COLO829 (cell line): ENCODE measurements at regions not wholly inside any gene's neighbourhood (a gene's known extent, or its start where the extent isn't known, plus 50 kb on each side); places are given as distances from the start of the nearest gene placed in this dataset.

Source experiments
- DNase-seq: peaks from one replicate; pipeline ENCODE4 v3.0.0; 2012; ENCODE audit warnings: low spot score

GRCh38 chr1:93744299-93744988, 62.8 kb upstream of the BCAR3 start:
- DNase-seq, result no peak

- DNase-seq, result no peak
Observed at GRCh38 chr1:93743465-93743864, 61.8 kb upstream of the BCAR3 start.

- no peak for DNase-seq
Observed at GRCh38 chr1:93740601-93741031, 59.0 kb upstream of the BCAR3 start.

- no peak for DNase-seq
Observed at GRCh38 chr1:93740157-93740556, 58.5 kb upstream of the BCAR3 start.

GRCh38 chr1:93739472-93739871, 57.8 kb upstream of the BCAR3 start:
- no peak for DNase-seq

GRCh38 chr1:93738926-93739325, 57.3 kb upstream of the BCAR3 start:
- no peak for DNase-seq

- DNase-seq, result no peak
Observed at GRCh38 chr1:93738075-93738622, 56.5 kb upstream of the BCAR3 start.

GRCh38 chr1:93735722-93736121, 54.1 kb upstream of the BCAR3 start:
- no peak for DNase-seq

- no peak for DNase-seq
Observed at GRCh38 chr1:93734999-93735398, 53.4 kb upstream of the BCAR3 start.

- DNase-seq, result no peak
Observed at GRCh38 chr1:93733340-93733739, 51.7 kb upstream of the BCAR3 start.

GRCh38 chr1:93732514-93732913, 50.9 kb upstream of the BCAR3 start:
- no peak for DNase-seq
